Endothelial cell of umbilical vein (primary cell): ENCODE measurements at regions not wholly inside any gene's neighbourhood (a gene's known extent, or its start where the extent isn't known, plus 50 kb on each side); places are given as distances from the start of the nearest gene placed in this dataset.

Source experiments
- BruUV-seq: library from RNA; stranded (reverse); fragments of 400-500 nt; replicated peaks from 2 replicates; lab custom pipeline; 2021; lab: Mats Ljungman, UMichigan
- CTCF ChIA-PET: fragments of 300-600, 350-600 bp; sonication (Branson Sonifier 250); formaldehyde crosslinking; loops from one replicate; lab custom pipeline; 2021; ENCODE audit warnings: antibody characterized with exemption, inconsistent platforms; lab: Charles Lee
- POLR2A ChIA-PET: fragments of 300-600, 350-600 bp; sonication (Branson Sonifier 250); formaldehyde crosslinking; loops from one replicate; lab custom pipeline; 2021; ENCODE audit warnings: antibody characterized with exemption, inconsistent platforms; lab: Charles Lee
- DNase-seq: peaks from one replicate; pipeline ENCODE4 v3.0.0-alpha.2; 2011; ENCODE audit warnings: low read depth, low spot score
- FAIRE-seq: peaks from 2 replicates; lab custom pipeline; 2011; peaks lifted over from hg19 to GRCh38; lab: Jason Lieb, UNC
- H2AFZ ChIP-seq: 2 replicates; pipeline ENCODE4 v1.6.0; 2012; ENCODE audit warnings: low read depth, low read length, control low read depth, inconsistent platforms
- H3K27ac ChIP-seq: 2 replicates; pipeline ENCODE4 v1.5.1; 2011; ENCODE audit warnings: low read depth, mild to moderate bottlenecking, control low read depth, low read length, moderate library complexity; ENCODE audit not compliant: insufficient read depth
- H3K27me3 ChIP-seq, 2 experiments: 2 replicates each; pipeline versions ENCODE4 v1.6.0 to v1.6.1; 2011; ENCODE audit warnings: low read length in 2 of 2, mixed read lengths in 1 of 2; ENCODE audit not compliant: control insufficient read depth in 2 of 2, insufficient read depth in 2 of 2
- H3K36me3 ChIP-seq, 2 experiments: 2 replicates in 1 of 2; 3 replicates in 1 of 2; pipeline ENCODE4 v1.5.1; 2011; ENCODE audit warnings: low read length in 2 of 2, mild to moderate bottlenecking in 1 of 2, moderate library complexity in 1 of 2; ENCODE audit not compliant: control insufficient read depth in 2 of 2, insufficient read depth in 2 of 2; ENCODE audit errors: extremely low read depth in 1 of 2
- H3K4me1 ChIP-seq: 3 replicates; pipeline ENCODE4 v1.5.1; 2011; ENCODE audit warnings: mild to moderate bottlenecking, low read length; ENCODE audit not compliant: control insufficient read depth, insufficient read depth; ENCODE audit errors: extremely low read depth
- H3K4me2 ChIP-seq: 2 replicates; pipeline ENCODE4 v1.6.1; 2011; ENCODE audit warnings: low read length, control low read depth, mixed read lengths; ENCODE audit not compliant: insufficient read depth
- H3K4me3 ChIP-seq, 3 experiments: fragments of 200-600 bp in 1 of 3; sonication (generic), shearing (Covaris generic) in 1 of 3; replicated peaks in 1 of 3; 2 replicates each; pipeline ENCODE4 v1.5.1; 2011 to 2016; ENCODE audit warnings: control low read depth in 3 of 3, low read length in 3 of 3, mild to moderate bottlenecking in 2 of 3, inconsistent platforms in 1 of 3, low read depth in 1 of 3, moderate library complexity in 1 of 3; ENCODE audit not compliant: insufficient read depth in 1 of 3
- H3K79me2 ChIP-seq: 2 replicates; pipeline ENCODE4 v1.6.0; 2012; ENCODE audit warnings: low read length, inconsistent platforms; ENCODE audit not compliant: control insufficient read depth, insufficient read depth
- H3K9ac ChIP-seq: replicated peaks from 2 replicates; pipeline ENCODE3; 2011; ENCODE audit warnings: low read length, control low read depth; ENCODE audit not compliant: insufficient read depth; ENCODE audit errors: extremely low read depth
- H3K9me1 ChIP-seq: replicated peaks from 3 replicates; pipeline ENCODE4 v1.6.0; 2011; ENCODE audit warnings: mild to moderate bottlenecking, low read length; ENCODE audit not compliant: control insufficient read depth, insufficient read depth; ENCODE audit errors: extremely low read depth
- H3K9me3 ChIP-seq: replicated peaks from 2 replicates; pipeline ENCODE4 v1.5.1; 2012; ENCODE audit warnings: low read length, inconsistent platforms; ENCODE audit not compliant: control insufficient read depth, insufficient read depth
- H4K20me1 ChIP-seq: replicated peaks from 2 replicates; pipeline ENCODE3; 2011; ENCODE audit warnings: mild to moderate bottlenecking, low read length; ENCODE audit not compliant: control insufficient read depth, insufficient read depth; ENCODE audit errors: extremely low read depth
- CTCF ChIP-seq, 2 donors: IDR thresholded peaks; 1 replicate in 1 of 2; 2 replicates in 1 of 2; pipeline ENCODE4 v1.5.1; 2011; ENCODE audit warnings: low read length in 2 of 2, mild to moderate bottlenecking in 2 of 2, moderate library complexity in 2 of 2, control low read depth in 1 of 2, inconsistent platforms in 1 of 2, low read depth in 1 of 2; ENCODE audit not compliant: insufficient read depth in 1 of 2; ENCODE audit errors: extremely low read depth in 1 of 2
- EZH2 ChIP-seq: IDR thresholded peaks from 2 replicates; pipeline ENCODE4 v1.6.1; 2012; ENCODE audit warnings: borderline replicate concordance, low read depth, mild to moderate bottlenecking, moderate library complexity, low read length, inconsistent platforms; ENCODE audit not compliant: severe bottlenecking
- FOS ChIP-seq: IDR thresholded peaks from 2 replicates; pipeline ENCODE4 v1.6.1; 2011; ENCODE audit warnings: mild to moderate bottlenecking, low read length, moderate library complexity, borderline replicate concordance; ENCODE audit not compliant: insufficient read depth
- GATA2 ChIP-seq: IDR thresholded peaks from 2 replicates; pipeline ENCODE4 v1.7.0; 2011; ENCODE audit warnings: low read depth, mild to moderate bottlenecking, moderate library complexity, mixed read lengths, low read length; ENCODE audit not compliant: insufficient read length, insufficient read depth
- JUN ChIP-seq: IDR thresholded peaks from 2 replicates; pipeline ENCODE4 v1.6.1; 2011; ENCODE audit warnings: borderline replicate concordance, low read depth; ENCODE audit not compliant: insufficient read length, insufficient read depth
- MAX ChIP-seq: IDR thresholded peaks from 2 replicates; pipeline ENCODE4 v1.6.1; 2011; ENCODE audit not compliant: insufficient read depth, insufficient read length
- MYC ChIP-seq: IDR thresholded peaks from one replicate; pipeline ENCODE4 v1.6.1; 2011; ENCODE audit warnings: mild to moderate bottlenecking, low read depth, low read length
- POLR2A ChIP-seq: IDR thresholded peaks from 2 replicates; pipeline ENCODE4 v1.6.1; 2012; ENCODE audit warnings: low read depth, mild to moderate bottlenecking, control low read depth, low read length
- POLR2AphosphoS5 ChIP-seq: IDR thresholded peaks from 2 replicates; pipeline ENCODE4 v1.6.1; 2012; ENCODE audit warnings: low read depth, mild to moderate bottlenecking, control low read depth, low read length, moderate library complexity; ENCODE audit not compliant: insufficient read depth
- dilution Hi-C: fragments of 300-500 bp; cut with MboI; formaldehyde crosslinking; loops from one replicate; pipeline ENCODE4 v1.15.0; 2019; ENCODE audit warnings: low sequenced_read_pairs; ENCODE audit not compliant: extremely low pct_ligation_motif_present
- intact Hi-C: fragments of 100-400 bp; cut with micrococcal nuclease; formaldehyde crosslinking; loops from one replicate; pipeline ENCODE4 v1.10.0; 2022

GRCh38 chr3:109596991-109597390 lies 259.6 kb upstream of the DPPA4 start:
- intact Hi-C loops (no loop called here), dilution Hi-C loops (no loop called here)
- H3K4me1 ChIP-seq = no peaks in the 10 kb centered on the region
- no peak overlapping the region for H3K27ac ChIP-seq
- H3K4me2 ChIP-seq = no peak overlapping the region
- no peaks in the 10 kb centered on the region for H3K9me3 ChIP-seq
- TF ChIP-seq MYC (no peak), EZH2 (no peak), POLR2A (no peak), JUN (no peak), FOS (no peak), GATA2 (no peak), MAX (no peak), POLR2AphosphoS5 (no peak), CTCF (IDR thresholded peaks at IDR 0.05; ENCODE audit: extremely low read depth in 1 of 2, insufficient read depth in 1 of 2, low read depth in 1 of 2, low read length in 2 of 2) (no peak)
- POLR2A ChIA-PET = no interaction called here
- H3K36me3 ChIP-seq = no peaks in the 10 kb centered on the region
- FAIRE-seq = no peak
- no peaks in the 10 kb centered on the region for H3K79me2 ChIP-seq
- no peaks in the 10 kb centered on the region for H4K20me1 ChIP-seq
- DNase-seq = no peak
- no peak overlapping the region for H3K4me3 ChIP-seq
- BruUV-seq = no TSS peak
- CTCF ChIA-PET = no interaction called here
- H3K9ac ChIP-seq = no peak overlapping the region
- H2AFZ ChIP-seq = no peak overlapping the region
- H3K9me1 ChIP-seq = no peaks in the 10 kb centered on the region
- no peaks in the 10 kb centered on the region for H3K27me3 ChIP-seq
